GM21447 (cell line): ENCODE measurements at regions not wholly inside any gene's neighbourhood (a gene's known extent, or its start where the extent isn't known, plus 50 kb on each side); places are given as distances from the start of the nearest gene placed in this dataset.

Experiments used
- ATAC-seq: cut with Tn5 transposase; IDR thresholded peaks from one replicate; pipeline ENCODE4 v1.9.1; 2021; ENCODE audit not compliant: unreplicated experiment

GRCh38 chr20:24147479-24147878 lies 158.9 kb upstream of the GGTLC1 start:
- ATAC-seq = no peak

- no peak for ATAC-seq
Measured at GRCh38 chr20:24146231-24146634, 157.7 kb upstream of the GGTLC1 start.

GRCh38 chr20:24144371-24144770 lies 155.8 kb upstream of the GGTLC1 start:
- no peak for ATAC-seq

GRCh38 chr20:24141111-24141510 lies 152.5 kb upstream of the GGTLC1 start:
- no peak for ATAC-seq

- ATAC-seq = no peak
Measured at GRCh38 chr20:24139846-24140245, 151.3 kb upstream of the GGTLC1 start.

- no peak for ATAC-seq
Measured at GRCh38 chr20:24138951-24139350, 150.4 kb upstream of the GGTLC1 start.

- no peak for ATAC-seq
Measured at GRCh38 chr20:24138196-24138857, 149.7 kb upstream of the GGTLC1 start.

GRCh38 chr20:24136659-24137246 lies 148.2 kb upstream of the GGTLC1 start:
- no peak for ATAC-seq

- no peak for ATAC-seq
Measured at GRCh38 chr20:24135781-24136180, 147.2 kb upstream of the GGTLC1 start.

GRCh38 chr20:24134930-24135329 lies 146.4 kb upstream of the GGTLC1 start:
- ATAC-seq = no peak

- no peak for ATAC-seq
Measured at GRCh38 chr20:24134284-24134683, 145.7 kb upstream of the GGTLC1 start.

GRCh38 chr20:24132246-24132645 lies 143.7 kb upstream of the GGTLC1 start:
- no peak for ATAC-seq

GRCh38 chr20:24131684-24132083 lies 143.1 kb upstream of the GGTLC1 start:
- ATAC-seq = no peak

GRCh38 chr20:24131281-24131680 lies 142.7 kb upstream of the GGTLC1 start:
- no peak for ATAC-seq

- ATAC-seq = no peak
Measured at GRCh38 chr20:24129641-24130040, 141.1 kb upstream of the GGTLC1 start.

- ATAC-seq = no peak
Measured at GRCh38 chr20:24124951-24125650, 136.5 kb upstream of the GGTLC1 start.

GRCh38 chr20:24124003-24124402 lies 135.4 kb upstream of the GGTLC1 start:
- no peak for ATAC-seq

- no peak for ATAC-seq
Measured at GRCh38 chr20:24118441-24119175, 130.0 kb upstream of the GGTLC1 start.

- ATAC-seq = no peak
Measured at GRCh38 chr20:24118034-24118433, 129.5 kb upstream of the GGTLC1 start.

GRCh38 chr20:24117383-24117782 lies 128.8 kb upstream of the GGTLC1 start:
- ATAC-seq = no peak

GRCh38 chr20:24116611-24117010 lies 128.0 kb upstream of the GGTLC1 start:
- ATAC-seq = no peak

GRCh38 chr20:24112360-24112759 lies 123.8 kb upstream of the GGTLC1 start:
- ATAC-seq = no peak
